Prostate gland (tissue), 2 donors: ENCODE measurements at regions not wholly inside any gene's neighbourhood (a gene's known extent, or its start where the extent isn't known, plus 50 kb on each side); places are given as distances from the start of the nearest gene placed in this dataset.

Source experiments
- CTCF ChIP-seq, 4 experiments: fragments of 200-600 bp in 2 of 4; fragments of 450-650 bp in 2 of 4; sonication (generic) in 2 of 4; IDR thresholded peaks; 1 replicate in 3 of 4; 2 replicates in 1 of 4; pipeline ENCODE4 v1.5.1; 2016 to 2019; ENCODE audit warnings: antibody characterized with exemption in 4 of 4, mild to moderate bottlenecking in 2 of 4, moderate library complexity in 2 of 4
- POLR2A ChIP-seq: fragments of 450-650 bp; IDR thresholded peaks from one replicate; pipeline ENCODE4 v1.6.1; 2016; ENCODE audit warnings: antibody characterized with exemption, mild to moderate bottlenecking
- POLR2AphosphoS5 ChIP-seq: sonication (generic); formaldehyde crosslinking; IDR thresholded peaks from one replicate; pipeline ENCODE4 v1.6.1; 2017; ENCODE audit warnings: antibody characterized with exemption

DNA sequence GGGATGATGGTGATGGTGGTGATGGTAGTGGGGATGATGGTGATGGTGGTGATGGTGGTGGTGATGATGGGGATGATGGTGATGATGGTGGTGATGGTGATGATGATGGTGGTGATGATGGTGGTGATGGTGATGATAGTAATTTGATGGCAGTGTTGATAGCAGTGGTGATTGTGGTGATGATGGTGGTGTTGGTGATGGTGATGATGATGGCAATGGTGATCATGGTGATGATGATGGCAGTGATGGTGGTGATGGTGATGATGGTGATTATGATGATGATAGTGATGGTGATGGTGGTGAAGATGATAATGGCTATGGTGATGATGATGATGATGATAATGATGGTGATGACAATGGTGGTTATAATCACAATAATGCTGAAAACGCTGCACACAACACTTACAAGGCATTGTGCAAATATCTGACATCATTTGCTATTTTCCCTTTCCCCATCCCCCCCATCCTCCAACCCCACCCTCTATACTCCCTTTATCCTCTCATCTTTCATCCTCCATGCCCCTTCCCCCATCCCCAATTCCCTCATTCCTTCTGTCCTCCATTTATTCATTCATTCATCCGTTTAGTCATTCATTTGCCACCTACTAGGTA is 230.1 kb downstream of the BRD1 start:
- TF ChIP-seq POLR2A (no peak), POLR2AphosphoS5 (no peak), CTCF (IDR thresholded peaks at IDR 0.05) (no peak)
